ENCODE measurements at regions not wholly inside any gene's neighbourhood (a gene's known extent, or its start where the extent isn't known, plus 50 kb on each side); places are given as distances from the start of the nearest gene placed in this dataset.

GRCh38 chr4:79598214-79598613 lies 190.2 kb upstream of the GK2 start:
- Histone ChIP-seq H2AFZ (ENCODE audit: control insufficient read depth, low read depth, low read length) (no peak overlapping the region), H4K20me1 (ENCODE audit: control insufficient read depth, insufficient read depth) (no peaks in the 10 kb centered on the region), H3K79me2 (ENCODE audit: control insufficient read depth, insufficient read depth, low read length) (no peaks in the 10 kb centered on the region), H3K9me3 (replicated peaks; ENCODE audit: control insufficient read depth, insufficient read depth, low read length) (no peaks in the 10 kb centered on the region), H3K9ac (ENCODE audit: control insufficient read depth, insufficient read depth, low read length) (no peak overlapping the region), H3K27ac (ENCODE audit: control insufficient read depth, insufficient read depth) (no peak overlapping the region), H3K4me1 (ENCODE audit: control insufficient read depth, insufficient read depth, low read length) (no peaks in the 10 kb centered on the region), H3K4me2 (ENCODE audit: control insufficient read depth, insufficient read depth) (no peak overlapping the region), H3K4me3 (no peak overlapping the region), H3K27me3 (replicated peaks in 1 of 2; ENCODE audit: control insufficient read depth in 2 of 2, insufficient read depth in 2 of 2, low read length in 1 of 2) (no peaks in the 10 kb centered on the region), H3K36me3 (ENCODE audit: control insufficient read depth in 2 of 2, insufficient read depth in 2 of 2, low read length in 1 of 2) (no peaks in the 10 kb centered on the region)
- DNase-seq (ENCODE audit: low read depth, low spot score), result no peak
- SMC1A ChIA-PET (ENCODE audit: uncharacterized antibody, unreplicated experiment), result no interaction called here
- CTCF ChIA-PET, result interaction anchor here (0.7 kb wide), 1 partner anchor 13 kb away, joined by 3 read pairs; no protein-coding TSS in a partner anchor
- no peak for ATAC-seq
- BruUV-seq (replicated peaks), result no TSS peak
- intact Hi-C loops (cut with micrococcal nuclease; ENCODE audit: unreplicated experiment) (no loop called here), in situ Hi-C loops (cut with MboI) (no loop called here)
- RAD21 ChIA-PET (ENCODE audit: unreplicated experiment), result interaction anchor here (0.6 kb wide), 1 partner anchor 11 kb away, joined by 3 read pairs; no protein-coding TSS in a partner anchor
- no peak for FAIRE-seq
- WGBS (ENCODE audit: insufficient coverage, insufficient replicate concordance, low lambda C conversion rate, missing lambda C conversion rate), result 17% methylated on average over 2 of the region's 2 CpGs
- POLR2A ChIA-PET, result no interaction called here
- TF ChIP-seq TCF12 (IDR thresholded peaks at IDR 0.05; ENCODE audit: low read depth, low read length), result no peak
- TF ChIP-seq BCLAF1 (IDR thresholded peaks at IDR 0.05), result no peak
- no peak for TF ChIP-seq ZNF687 (IDR thresholded peaks at IDR 0.05)
- TF ChIP-seq SMAD5 (IDR thresholded peaks at IDR 0.05; ENCODE audit: low read depth), result no peak
- TF ChIP-seq ETV6 (conservative IDR thresholded peaks at IDR 0.05 in 1 of 2, IDR thresholded peaks at IDR 0.05 in 1 of 2; ENCODE audit: borderline replicate concordance in 1 of 2, low read depth in 1 of 2), result no peak
- no peak for TF ChIP-seq GATAD2B (conservative IDR thresholded peaks at IDR 0.05; ENCODE audit: low read depth)
- TF ChIP-seq NBN (IDR thresholded peaks at IDR 0.05), result no peak
- no peak for TF ChIP-seq ASH2L (IDR thresholded peaks at IDR 0.05; ENCODE audit: borderline replicate concordance, low read depth)
- no peak for TF ChIP-seq YY1 (IDR thresholded peaks at IDR 0.05; ENCODE audit: low read depth, low read length)
- TF ChIP-seq HSF1 (IDR thresholded peaks at IDR 0.05; ENCODE audit: low read depth, low read length), result no peak
- no peak for TF ChIP-seq NR2C1 (IDR thresholded peaks at IDR 0.05)
- no peak for TF ChIP-seq SREBF1 (IDR thresholded peaks at IDR 0.05; ENCODE audit: low read length)
- TF ChIP-seq E2F8 (IDR thresholded peaks at IDR 0.05; ENCODE audit: low read depth, partially characterized antibody), result no peak
